Endodermal cell (in vitro differentiated cells): ENCODE measurements at regions not wholly inside any gene's neighbourhood (a gene's known extent, or its start where the extent isn't known, plus 50 kb on each side); places are given as distances from the start of the nearest gene placed in this dataset.

Experiments
- DNase-seq: peaks from one replicate; pipeline ENCODE4 v3.0.0-alpha.2; 2017
- H3K27ac ChIP-seq: 2 replicates; pipeline ENCODE4 v1.5.1; 2013; ENCODE audit warnings: mild to moderate bottlenecking, low read depth, low read length, moderate library complexity
- H3K27me3 ChIP-seq: 2 replicates; pipeline ENCODE4 v1.6.1; 2013; ENCODE audit warnings: mild to moderate bottlenecking, low read length, moderate library complexity; ENCODE audit not compliant: insufficient read depth, control insufficient read depth, poor library complexity, severe bottlenecking
- H3K36me3 ChIP-seq: 2 replicates; pipeline ENCODE4 v1.7.0; 2013; ENCODE audit warnings: mild to moderate bottlenecking, low read length, moderate library complexity; ENCODE audit not compliant: control insufficient read depth, insufficient read depth
- H3K4me1 ChIP-seq: one replicate; pipeline ENCODE4 v1.7.0; 2013; ENCODE audit warnings: low read length; ENCODE audit not compliant: control insufficient read depth, insufficient read depth
- H3K4me3 ChIP-seq: 2 replicates; pipeline ENCODE4 v1.5.1; 2013; ENCODE audit warnings: mild to moderate bottlenecking, low read length, moderate library complexity
- H3K9ac ChIP-seq: 2 replicates; pipeline ENCODE4 v1.6.1; 2013; ENCODE audit warnings: mild to moderate bottlenecking, low read length, moderate library complexity; ENCODE audit not compliant: poor library complexity, severe bottlenecking; ENCODE audit errors: extremely low read depth
- H3K9me3 ChIP-seq: 2 replicates; pipeline ENCODE4 v1.6.1; 2013; ENCODE audit warnings: mild to moderate bottlenecking, low read length, moderate library complexity; ENCODE audit not compliant: control insufficient read depth
- H3K27ac Mint-ChIP-seq: 2 replicates; pipeline ENCODE4 v1.8.0; 2020; ENCODE audit warnings: mixed read lengths
- H3K27me3 Mint-ChIP-seq: 2 replicates; pipeline ENCODE4 v1.8.0; 2021; ENCODE audit warnings: mild to moderate bottlenecking, mixed read lengths; ENCODE audit not compliant: insufficient read depth
- H3K36me3 Mint-ChIP-seq: 2 replicates; pipeline ENCODE4 v1.8.0; 2020; ENCODE audit warnings: low read depth, mixed read lengths
- H3K4me1 Mint-ChIP-seq: 2 replicates; pipeline ENCODE4 v1.8.0; 2020; ENCODE audit warnings: mixed read lengths
- H3K4me3 Mint-ChIP-seq: 2 replicates; pipeline ENCODE4 v1.8.0; 2020; ENCODE audit warnings: mild to moderate bottlenecking, moderate library complexity, mixed read lengths
- H3K9me3 Mint-ChIP-seq: 2 replicates; pipeline ENCODE4 v1.8.0; 2020; ENCODE audit warnings: mild to moderate bottlenecking, mixed read lengths
- CTCF ChIP-seq: fragments of 200-600 bp; sonication (generic); conservative IDR thresholded peaks from 2 replicates; pipeline ENCODE4 v1.5.0; 2021; ENCODE audit warnings: antibody characterized with exemption, mild to moderate bottlenecking
- WGBS, 2 experiments: methylation state at CpG; one replicate each; pipeline versions ENCODE4 v1.1.5 to v1.1.7; 2013; ENCODE audit warnings: missing lambda C conversion rate in 2 of 2, mixed read lengths in 1 of 2; ENCODE audit not compliant: insufficient coverage in 1 of 2, insufficient read length in 1 of 2; 5-methylcytosine and 5-hydroxymethylcytosine counted together

GRCh38 chr10:20627087-20627486 is 270.0 kb downstream of the NEBL start:
- Mint-ChIP-seq H3K27me3 (no peaks in the 10 kb centered on the region), H3K36me3 (no peaks in the 10 kb centered on the region), H3K27ac (no peak overlapping the region), H3K4me1 (peaks cover 9% of the 10 kb centered on the region), H3K4me3 (no peak overlapping the region), H3K9me3 (no peaks in the 10 kb centered on the region)
- no peak for DNase-seq
- H3K4me3 ChIP-seq = no peak overlapping the region
- no peak overlapping the region for H3K9ac ChIP-seq
- no peaks in the 10 kb centered on the region for H3K27me3 ChIP-seq
- H3K4me1 ChIP-seq = no peaks in the 10 kb centered on the region
- H3K9me3 ChIP-seq = no peaks in the 10 kb centered on the region
- no peak for TF ChIP-seq CTCF
- H3K27ac ChIP-seq = no peak overlapping the region
- H3K36me3 ChIP-seq = no peaks in the 10 kb centered on the region
- WGBS, 2 experiments = 98 to 100% methylated on average over 1 of the region's 1 CpG

GRCh38 chr10:20625868-20626267 is 271.2 kb downstream of the NEBL start:
- no peak for TF ChIP-seq CTCF
- Mint-ChIP-seq H3K4me3 (no peak overlapping the region), H3K36me3 (no peaks in the 10 kb centered on the region), H3K27ac (no peak overlapping the region), H3K9me3 (no peaks in the 10 kb centered on the region), H3K27me3 (no peaks in the 10 kb centered on the region), H3K4me1 (peaks cover 9% of the 10 kb centered on the region)
- Histone ChIP-seq H3K27me3 (no peaks in the 10 kb centered on the region), H3K36me3 (no peaks in the 10 kb centered on the region), H3K9me3 (no peaks in the 10 kb centered on the region), H3K4me1 (no peaks in the 10 kb centered on the region), H3K4me3 (no peak overlapping the region), H3K27ac (no peak overlapping the region), H3K9ac (no peak overlapping the region)
- no CpG with 5 or more reads among the region's 1 CpG for WGBS, 2 experiments
- no peak for DNase-seq

GRCh38 chr10:20624642-20625041 is 272.5 kb downstream of the NEBL start:
- Histone ChIP-seq H3K9me3 (no peaks in the 10 kb centered on the region), H3K36me3 (no peaks in the 10 kb centered on the region), H3K4me1 (no peaks in the 10 kb centered on the region), H3K27me3 (no peaks in the 10 kb centered on the region), H3K27ac (no peak overlapping the region), H3K4me3 (no peak overlapping the region), H3K9ac (no peak overlapping the region)
- Mint-ChIP-seq H3K36me3 (no peaks in the 10 kb centered on the region), H3K27ac (no peak overlapping the region), H3K4me3 (no peak overlapping the region), H3K4me1 (peaks cover 9% of the 10 kb centered on the region), H3K9me3 (no peaks in the 10 kb centered on the region), H3K27me3 (no peaks in the 10 kb centered on the region)
- no peak for DNase-seq
- no peak for TF ChIP-seq CTCF
- 94 to 100% methylated on average over 1 to 3 of the region's 4 CpGs for WGBS, 2 experiments
